ENCODE measurements at regions not wholly inside any gene's neighbourhood (a gene's known extent, or its start where the extent isn't known, plus 50 kb on each side); places are given as distances from the start of the nearest gene placed in this dataset.

GRCh38 chr18:54086863-54087262 lies 137.6 kb downstream of the MBD2 start:
- DNase-seq (ENCODE audit: low spot score), result no peak
- no peaks in the 10 kb centered on the region for H3K27me3 Mint-ChIP-seq (ENCODE audit: unreplicated experiment)
- H3K27ac Mint-ChIP-seq (ENCODE audit: unreplicated experiment), result no peak overlapping the region
- peaks cover 7% of the 10 kb centered on the region for H3K4me1 Mint-ChIP-seq (ENCODE audit: unreplicated experiment)
- no peak overlapping the region for H3K4me3 Mint-ChIP-seq (ENCODE audit: unreplicated experiment)
- H3K36me3 Mint-ChIP-seq (ENCODE audit: low read depth, unreplicated experiment), result peaks cover 13% of the 10 kb centered on the region
- no peak for TF ChIP-seq CTCF (IDR thresholded peaks at IDR 0.05; ENCODE audit: unreplicated experiment)
- peaks cover 10% of the 10 kb centered on the region for H3K9me3 Mint-ChIP-seq (ENCODE audit: unreplicated experiment)

GRCh38 chr18:54086046-54086802 lies 138.2 kb downstream of the MBD2 start:
- no peaks in the 10 kb centered on the region for H3K27me3 Mint-ChIP-seq (ENCODE audit: unreplicated experiment)
- TF ChIP-seq CTCF (IDR thresholded peaks at IDR 0.05; ENCODE audit: unreplicated experiment), result no peak
- H3K36me3 Mint-ChIP-seq (ENCODE audit: low read depth, unreplicated experiment), result peaks cover 13% of the 10 kb centered on the region
- peaks cover 7% of the 10 kb centered on the region for H3K4me1 Mint-ChIP-seq (ENCODE audit: unreplicated experiment)
- peaks cover 10% of the 10 kb centered on the region for H3K9me3 Mint-ChIP-seq (ENCODE audit: unreplicated experiment)
- H3K4me3 Mint-ChIP-seq (ENCODE audit: unreplicated experiment), result no peak overlapping the region
- H3K27ac Mint-ChIP-seq (ENCODE audit: unreplicated experiment), result no peak overlapping the region
- no peak for DNase-seq (ENCODE audit: low spot score)

- H3K4me1 Mint-ChIP-seq (ENCODE audit: unreplicated experiment), result peaks cover under 1% of the 10 kb centered on the region
- peaks cover 10% of the 10 kb centered on the region for H3K9me3 Mint-ChIP-seq (ENCODE audit: unreplicated experiment)
- H3K27ac Mint-ChIP-seq (ENCODE audit: unreplicated experiment), result no peak overlapping the region
- H3K4me3 Mint-ChIP-seq (ENCODE audit: unreplicated experiment), result no peak overlapping the region
- peaks cover 13% of the 10 kb centered on the region for H3K36me3 Mint-ChIP-seq (ENCODE audit: low read depth, unreplicated experiment)
- TF ChIP-seq CTCF (IDR thresholded peaks at IDR 0.05; ENCODE audit: unreplicated experiment), result no peak
- H3K27me3 Mint-ChIP-seq (ENCODE audit: unreplicated experiment), result no peaks in the 10 kb centered on the region
- DNase-seq (ENCODE audit: low spot score), result no peak
These were observed 143.6 kb downstream of the MBD2 start for GRCh38 chr18:54080858-54081257.

GRCh38 chr18:54076166-54076565 lies 148.3 kb downstream of the MBD2 start:
- H3K36me3 Mint-ChIP-seq (ENCODE audit: low read depth, unreplicated experiment), result no peaks in the 10 kb centered on the region
- no peak overlapping the region for H3K27ac Mint-ChIP-seq (ENCODE audit: unreplicated experiment)
- no peaks in the 10 kb centered on the region for H3K4me1 Mint-ChIP-seq (ENCODE audit: unreplicated experiment)

More at GRCh38 chr18:54076166-54076565, 148.3 kb downstream of the MBD2 start:
- no peak for TF ChIP-seq CTCF (IDR thresholded peaks at IDR 0.05; ENCODE audit: unreplicated experiment)
- no peaks in the 10 kb centered on the region for H3K9me3 Mint-ChIP-seq (ENCODE audit: unreplicated experiment)
- H3K27me3 Mint-ChIP-seq (ENCODE audit: unreplicated experiment), result no peaks in the 10 kb centered on the region
- no peak for DNase-seq (ENCODE audit: low spot score)
- no peak overlapping the region for H3K4me3 Mint-ChIP-seq (ENCODE audit: unreplicated experiment)

Data from endothelial cell (in vitro differentiated cells).